DMS79 (cell line): ENCODE measurements at regions not wholly inside any gene's neighbourhood (a gene's known extent, or its start where the extent isn't known, plus 50 kb on each side); places are given as distances from the start of the nearest gene placed in this dataset.
A peak's percentile ranks its signal among the peaks of the same experiment; 100 is the strongest.
"Not testable (repeated sequence)": the region's sequence is repeated elsewhere in the genome, so short reads cannot be mapped to it uniquely, and the experiment has no call there.

Experiments
- DNase-seq: peaks from one replicate; lab custom pipeline; 2025; lab: John Stamatoyannopoulos, UW

- no peak for DNase-seq
Measured at GRCh38 chr5:91929522-91929817, 546.4 kb upstream of the ARRDC3 start.

- no peak for DNase-seq
Measured at GRCh38 chr5:91928754-91929521, 545.8 kb upstream of the ARRDC3 start.

GRCh38 chr5:91927439-91927838 is 544.3 kb upstream of the ARRDC3 start:
- DNase-seq = no peak

GRCh38 chr5:91925249-91925648 is 542.1 kb upstream of the ARRDC3 start:
- no peak for DNase-seq

GRCh38 chr5:91917037-91917814 is 534.1 kb upstream of the ARRDC3 start:
- not testable (repeated sequence) for DNase-seq

- DNase-seq = no peak
Measured at GRCh38 chr5:91910655-91911054, 527.5 kb upstream of the ARRDC3 start.

GRCh38 chr5:91910247-91910646 is 527.1 kb upstream of the ARRDC3 start:
- DNase-seq = no peak

GRCh38 chr5:91906494-91906893 is 523.4 kb upstream of the ARRDC3 start:
- DNase-seq = no peak

GRCh38 chr5:91906027-91906426 is 522.9 kb upstream of the ARRDC3 start:
- DNase-seq = no peak

- DNase-seq = no peak
Measured at GRCh38 chr5:91898898-91899297, 515.8 kb upstream of the ARRDC3 start.

GRCh38 chr5:91898019-91898418 is 514.9 kb upstream of the ARRDC3 start:
- no peak for DNase-seq

- DNase-seq = no peak
Measured at GRCh38 chr5:91888810-91889209, 505.7 kb upstream of the ARRDC3 start.

- DNase-seq = peak; percentile 24
Measured at GRCh38 chr5:91885291-91886265, 502.5 kb upstream of the ARRDC3 start.

- DNase-seq = no peak
Measured at GRCh38 chr5:91884036-91884435, 500.9 kb upstream of the ARRDC3 start.

GRCh38 chr5:91875196-91875779 is 492.2 kb upstream of the ARRDC3 start:
- no peak for DNase-seq

GRCh38 chr5:91867799-91868198 is 484.7 kb upstream of the ARRDC3 start:
- DNase-seq = no peak

- DNase-seq = no peak
Measured at GRCh38 chr5:91865915-91866314, 482.8 kb upstream of the ARRDC3 start.

GRCh38 chr5:91864962-91865361 is 481.8 kb upstream of the ARRDC3 start:
- no peak for DNase-seq

- no peak for DNase-seq
Measured at GRCh38 chr5:91851670-91852069, 468.6 kb upstream of the ARRDC3 start.

GRCh38 chr5:91850031-91850430 is 466.9 kb upstream of the ARRDC3 start:
- DNase-seq = no peak

- no peak for DNase-seq
Measured at GRCh38 chr5:91849069-91849468, 466.0 kb upstream of the ARRDC3 start.

GRCh38 chr5:91848453-91848852 is 465.3 kb upstream of the ARRDC3 start:
- DNase-seq = no peak
